HT1080 (cell line): ENCODE measurements at regions not wholly inside any gene's neighbourhood (a gene's known extent, or its start where the extent isn't known, plus 50 kb on each side); places are given as distances from the start of the nearest gene placed in this dataset.

Experiments used
- DNase-seq: peaks from one replicate; pipeline ENCODE4 v3.0.0-alpha.2; 2015; ENCODE audit warnings: low read depth

DNA sequence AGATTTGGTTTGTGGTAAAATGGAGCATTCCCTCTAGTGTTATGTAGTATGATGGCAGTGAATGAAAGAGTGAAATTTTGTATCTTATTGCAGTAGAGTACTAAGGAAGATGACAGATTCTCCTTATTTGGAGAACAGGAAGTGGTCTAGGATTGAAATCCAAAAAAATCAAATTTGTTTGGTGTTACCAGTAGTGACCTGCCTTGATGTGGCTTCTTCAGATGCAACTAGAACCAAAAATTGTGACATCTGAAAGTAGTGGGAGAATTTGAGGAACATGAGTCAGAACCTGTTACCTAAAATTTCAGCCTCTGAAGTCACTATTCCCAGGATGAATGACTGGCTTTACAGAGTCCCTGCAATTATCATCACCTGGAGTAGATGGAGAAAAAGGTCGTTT is 165.9 kb downstream of the KLF5 start:
- DNase-seq = peak; percentile 70

DNA sequence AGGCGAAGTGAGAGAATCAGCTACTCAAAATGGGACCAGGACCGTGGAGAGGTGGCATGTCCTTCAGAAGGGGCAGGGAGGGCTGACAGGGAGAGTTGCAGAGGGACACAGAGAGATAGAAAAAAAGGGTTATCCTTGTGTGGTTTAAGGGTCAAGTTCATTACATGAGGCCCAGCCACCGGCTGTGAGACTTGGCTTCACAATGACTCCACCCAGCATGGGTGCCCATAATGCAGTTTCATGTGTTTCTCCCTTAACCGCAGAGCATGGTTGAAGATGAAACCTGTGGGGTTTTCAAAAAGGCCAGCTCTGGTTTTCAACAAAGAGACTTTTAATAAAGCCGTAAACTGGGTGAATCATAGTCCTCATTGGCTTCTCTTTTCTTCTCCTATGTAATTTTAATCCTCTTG is 164.6 kb downstream of the KLF5 start:
- no peak for DNase-seq

DNA sequence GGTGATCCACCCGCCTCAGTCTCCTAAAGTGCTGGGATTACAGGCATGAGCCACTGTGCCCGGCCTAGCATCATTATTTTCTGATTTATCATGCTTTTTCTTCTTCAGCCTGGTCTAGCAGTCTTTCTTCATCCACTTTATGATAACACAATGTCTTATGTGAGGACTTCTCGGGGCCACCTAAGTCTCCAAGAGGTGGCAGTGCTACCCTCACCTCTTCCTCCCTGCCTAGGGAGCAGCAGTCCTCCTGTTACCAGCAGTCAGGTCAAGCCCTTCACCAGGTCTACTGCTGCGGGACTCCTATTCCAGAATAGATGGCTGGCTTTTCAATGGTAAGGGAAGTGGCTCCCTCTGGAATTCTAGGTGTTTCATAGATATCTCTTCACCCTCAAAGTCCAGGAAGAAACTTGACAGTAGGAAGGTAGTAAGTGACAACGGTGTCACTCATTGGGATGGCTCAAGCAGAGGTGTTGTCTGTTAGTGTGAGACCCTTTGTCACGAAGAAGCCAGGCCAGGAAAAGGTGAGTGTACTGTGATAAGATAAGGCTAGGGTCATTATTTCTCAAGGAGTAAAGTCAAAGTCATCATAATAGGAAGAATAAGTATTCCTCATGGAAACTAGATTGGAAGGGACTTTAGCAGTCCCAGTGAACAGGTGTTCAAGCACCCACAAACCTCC is 164.0 kb downstream of the KLF5 start:
- no peak for DNase-seq

DNA sequence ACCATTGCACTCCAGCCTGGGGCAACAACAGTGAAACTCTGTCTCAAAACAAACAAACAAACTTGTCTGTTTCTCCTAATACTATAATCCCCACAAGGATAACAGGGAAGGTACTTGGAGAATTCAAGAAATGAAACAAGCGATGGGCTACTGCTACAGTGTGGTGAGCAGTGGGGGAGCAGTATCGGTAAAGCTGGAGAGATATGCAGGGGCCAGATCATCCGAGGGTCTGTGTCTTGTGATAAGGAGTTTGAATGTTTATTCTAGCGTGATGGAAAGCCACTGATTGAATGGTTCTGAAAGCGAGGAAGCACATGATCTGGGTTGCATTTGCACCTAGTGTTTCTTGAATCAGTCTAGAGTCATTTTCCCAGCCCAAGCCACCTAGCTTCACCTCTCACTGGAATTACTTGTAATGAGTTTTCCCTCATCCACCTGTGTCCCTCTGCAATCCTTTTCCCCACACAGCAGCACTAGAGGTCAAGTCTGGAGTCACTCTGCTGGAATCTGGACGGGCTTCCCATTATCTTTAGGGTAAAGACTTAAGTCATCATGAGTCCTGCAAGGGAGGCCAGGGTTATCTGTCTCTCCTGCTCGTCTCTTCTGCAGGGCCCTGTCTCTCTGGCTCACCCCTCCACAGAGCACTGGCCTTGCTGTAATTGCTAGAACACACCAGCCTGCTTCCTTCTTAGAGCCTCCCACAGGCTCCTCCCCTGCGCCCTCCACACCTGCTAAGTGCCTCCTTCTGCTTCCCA is 162.3 kb downstream of the KLF5 start:
- peak; percentile 30 for DNase-seq

DNA sequence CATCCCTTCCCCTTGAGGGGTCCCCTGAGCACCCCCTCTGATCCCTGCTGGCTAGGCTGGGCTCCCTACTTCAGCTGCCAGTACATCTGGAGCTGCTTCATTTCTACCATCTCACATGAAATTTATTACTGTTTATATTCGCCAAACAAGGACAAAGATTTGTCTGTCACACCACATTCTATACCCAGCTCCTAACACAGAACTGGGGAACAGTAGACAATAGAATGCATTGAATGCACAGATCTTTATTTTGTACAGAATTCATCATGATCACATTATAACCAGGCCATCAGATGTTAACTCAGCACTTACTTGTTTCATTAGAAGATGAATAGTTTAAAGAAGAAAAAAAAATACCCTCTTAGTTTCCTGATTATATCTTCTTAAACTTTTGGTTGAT is 159.4 kb downstream of the KLF5 start:
- no peak for DNase-seq

DNA sequence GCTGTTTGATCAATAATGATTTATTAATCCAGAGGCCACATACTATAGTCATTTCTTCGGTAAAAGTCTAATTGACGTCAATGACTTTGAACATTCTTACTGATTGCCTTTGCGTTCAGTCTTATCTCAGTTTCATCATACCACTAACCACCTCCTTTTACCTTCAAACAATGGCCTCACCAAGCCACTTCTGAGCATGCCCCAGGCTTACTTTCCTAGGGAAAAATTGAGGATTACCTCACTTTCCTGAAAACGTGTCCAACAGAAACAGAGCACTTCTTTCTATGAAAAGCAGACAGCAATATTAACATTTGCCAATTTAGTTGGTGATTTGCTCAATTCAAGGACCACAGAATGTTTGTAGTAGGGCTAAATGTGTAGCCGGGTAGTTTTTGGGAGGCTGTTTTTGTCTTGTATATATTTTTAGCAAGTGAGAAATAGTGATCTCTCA is 157.6 kb downstream of the KLF5 start:
- no peak for DNase-seq

DNA sequence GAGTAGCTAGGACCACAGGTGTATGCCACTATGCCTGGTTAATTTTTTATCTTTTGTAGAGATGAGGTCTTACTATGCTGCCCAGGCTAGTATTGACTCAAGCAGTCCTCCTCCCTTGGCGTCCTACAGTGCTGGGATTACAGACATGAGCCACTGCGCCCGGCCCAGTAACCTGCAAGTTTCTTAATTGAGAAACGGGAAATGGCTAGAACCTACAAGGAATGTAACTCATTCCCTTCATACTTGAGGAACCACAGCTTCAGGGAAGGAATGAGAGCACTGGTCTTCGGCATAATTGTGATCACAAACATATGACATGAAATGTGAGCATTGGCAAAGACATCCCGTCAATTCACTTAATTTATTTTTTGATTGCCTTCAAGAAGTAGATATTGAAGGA is 157.0 kb downstream of the KLF5 start:
- peak; percentile 15 for DNase-seq

DNA sequence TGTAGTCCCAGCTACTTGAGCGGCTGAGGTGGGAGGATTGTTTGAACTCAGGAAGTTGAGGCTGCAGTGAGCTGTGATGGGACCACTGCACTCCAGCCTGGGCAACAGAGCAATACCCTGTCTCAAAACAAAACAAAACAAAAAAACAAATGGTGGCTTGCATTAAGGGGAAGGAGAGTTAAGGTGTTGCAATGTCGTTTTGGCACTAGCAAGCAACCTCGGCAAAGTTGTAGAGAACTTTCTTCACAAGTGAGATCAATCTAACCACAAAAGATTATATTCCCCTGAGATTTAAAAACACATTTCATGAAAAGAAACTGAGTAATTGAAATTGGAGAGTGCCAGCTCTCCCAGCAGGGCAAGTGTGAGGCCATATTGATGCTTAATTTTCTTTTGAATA is 153.7 kb downstream of the KLF5 start:
- DNase-seq = no peak

DNA sequence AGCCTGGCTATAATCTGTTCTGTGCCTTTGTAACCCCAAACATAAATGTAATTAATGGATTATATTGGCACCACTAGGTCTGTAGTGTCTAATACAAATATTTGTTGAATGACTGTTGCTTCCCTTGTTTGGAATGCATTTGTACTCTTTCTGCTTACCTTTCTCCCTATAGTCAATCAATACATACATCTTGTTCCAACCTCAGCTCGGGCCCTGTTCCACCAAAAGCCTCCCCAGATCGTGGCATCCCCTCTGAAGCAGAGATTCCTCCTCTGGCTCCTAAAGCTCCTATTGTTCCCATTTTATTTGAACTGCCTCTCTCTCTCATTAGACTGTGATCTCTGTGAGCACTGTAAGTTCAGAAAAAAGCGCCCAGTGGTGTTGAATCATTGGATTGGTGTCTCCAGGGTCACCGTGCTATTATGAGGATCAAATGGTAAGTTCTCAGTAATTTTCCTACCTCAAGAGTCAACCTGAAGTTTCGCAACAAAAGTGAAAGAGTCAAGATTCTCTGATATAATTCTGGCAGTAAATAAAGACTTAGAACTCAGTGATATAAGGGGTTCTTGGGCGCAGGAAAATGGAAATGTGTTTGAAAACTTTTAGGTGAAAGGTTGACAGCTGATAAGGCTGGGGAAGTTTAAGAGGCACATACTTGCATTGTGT is 151.5 kb downstream of the KLF5 start:
- DNase-seq = no peak

DNA sequence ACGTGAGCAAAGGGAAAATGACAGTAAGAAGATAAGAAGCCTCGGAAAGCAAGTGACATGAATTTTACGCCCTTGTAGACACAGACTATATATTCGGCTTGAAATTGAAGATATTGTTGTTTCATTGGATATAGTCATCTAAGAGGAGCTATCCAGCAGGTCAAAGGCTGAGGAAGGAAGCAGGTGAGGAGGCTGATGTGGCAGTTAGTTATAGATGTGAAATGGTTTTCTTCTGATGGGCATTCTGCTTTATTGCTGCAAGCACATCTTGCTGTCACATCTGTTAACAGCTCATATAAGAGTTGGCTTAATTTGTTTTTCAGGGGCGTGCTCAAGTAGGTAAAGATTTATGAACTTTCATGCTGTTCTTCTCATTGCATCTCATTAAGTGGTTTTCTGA is 146.1 kb downstream of the KLF5 start:
- no peak for DNase-seq

DNA sequence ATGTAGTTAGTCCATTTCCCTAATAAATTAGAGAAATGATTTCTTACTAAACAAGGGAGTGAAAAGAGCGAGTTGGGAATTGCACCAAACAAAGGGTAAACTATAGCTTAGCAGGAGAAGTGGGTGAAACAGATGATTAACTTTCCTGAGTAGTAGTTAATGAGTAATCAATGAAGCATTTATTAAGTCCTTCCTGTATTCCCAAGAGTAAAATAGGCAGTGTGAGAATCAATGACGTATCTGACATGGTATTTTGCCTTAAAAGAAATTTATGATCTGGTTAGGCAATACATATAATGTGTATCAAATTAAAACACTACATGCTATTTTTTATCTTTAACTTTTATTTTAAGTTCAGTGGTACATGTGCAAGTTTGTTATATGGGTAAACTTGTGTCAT is 142.8 kb downstream of the KLF5 start:
- DNase-seq = no peak

DNA sequence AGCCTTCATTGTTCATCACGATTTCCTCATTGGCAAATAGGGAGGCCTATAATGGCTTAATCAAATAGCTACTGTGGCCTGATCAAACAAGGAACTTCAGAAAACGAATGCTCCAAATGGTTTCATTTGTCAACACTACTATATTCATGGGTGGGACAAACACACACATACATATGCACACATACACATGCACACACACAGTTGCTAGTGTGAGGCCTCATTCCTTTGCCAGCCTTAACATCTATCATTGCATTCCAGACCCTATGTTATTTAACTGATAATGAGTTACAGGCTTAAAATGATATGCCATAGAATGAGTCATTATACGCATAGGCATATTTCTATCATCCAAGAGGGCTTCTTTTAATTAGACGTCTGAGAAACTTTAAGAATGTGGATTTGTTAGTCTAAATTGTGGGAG is 140.2 kb downstream of the KLF5 start:
- no peak for DNase-seq

DNA sequence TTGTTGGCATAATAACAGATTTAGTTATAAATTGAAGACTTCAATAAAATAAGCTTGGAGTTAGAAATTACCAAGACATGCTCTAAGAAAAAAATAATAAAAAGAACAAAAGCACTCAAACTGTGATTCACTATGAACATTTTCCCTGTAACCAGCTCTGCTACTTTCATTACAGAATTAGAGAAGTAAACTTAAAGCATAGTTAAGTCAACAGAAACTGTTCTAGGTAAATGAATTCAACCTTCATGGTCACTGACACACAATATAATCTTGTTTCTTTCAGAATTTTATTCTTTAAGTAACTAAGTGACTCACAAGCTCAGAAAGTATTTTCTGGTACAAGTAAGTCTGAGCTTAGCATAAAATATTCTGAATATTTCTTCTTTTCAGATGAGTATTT is 136.3 kb downstream of the KLF5 start:
- DNase-seq = no peak

DNA sequence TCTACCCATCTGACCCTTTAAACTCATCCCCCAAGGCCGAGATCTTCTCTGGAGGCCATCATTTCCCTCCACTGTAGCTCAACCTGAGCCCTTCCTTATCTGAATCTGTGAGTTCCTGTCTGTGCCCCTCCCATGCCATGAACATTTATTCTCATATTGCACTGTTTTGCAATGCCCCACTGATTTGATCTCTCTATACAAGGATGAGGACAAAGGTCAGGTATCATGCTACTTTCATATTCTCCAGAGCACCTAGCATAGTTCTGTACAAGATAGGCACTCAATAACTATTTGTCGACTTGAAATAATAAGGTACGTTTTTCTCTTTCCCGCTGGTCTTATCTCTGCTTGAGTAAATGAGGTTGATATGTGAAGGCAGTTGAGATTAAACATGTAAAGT is 135.5 kb downstream of the KLF5 start:
- no peak for DNase-seq

DNA sequence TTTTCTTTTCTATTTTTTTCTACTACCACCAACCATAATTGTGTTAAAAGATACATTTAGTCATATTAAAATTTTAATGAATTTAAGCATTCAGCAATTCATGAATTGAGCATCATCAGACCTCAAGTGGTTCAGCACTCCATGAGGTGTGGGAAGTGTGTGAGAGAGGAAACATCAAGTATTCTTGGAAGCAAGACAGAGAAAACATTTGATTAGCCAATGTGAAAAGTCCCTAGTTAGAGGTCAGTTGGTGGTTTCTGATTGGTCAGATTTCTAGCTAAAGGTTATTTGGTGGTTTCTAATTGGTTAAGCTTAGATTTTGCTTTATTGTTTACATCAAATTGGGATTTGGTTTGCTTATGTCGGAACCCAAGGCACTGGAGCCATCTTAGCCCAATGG is 134.7 kb downstream of the KLF5 start:
- DNase-seq = no peak

DNA sequence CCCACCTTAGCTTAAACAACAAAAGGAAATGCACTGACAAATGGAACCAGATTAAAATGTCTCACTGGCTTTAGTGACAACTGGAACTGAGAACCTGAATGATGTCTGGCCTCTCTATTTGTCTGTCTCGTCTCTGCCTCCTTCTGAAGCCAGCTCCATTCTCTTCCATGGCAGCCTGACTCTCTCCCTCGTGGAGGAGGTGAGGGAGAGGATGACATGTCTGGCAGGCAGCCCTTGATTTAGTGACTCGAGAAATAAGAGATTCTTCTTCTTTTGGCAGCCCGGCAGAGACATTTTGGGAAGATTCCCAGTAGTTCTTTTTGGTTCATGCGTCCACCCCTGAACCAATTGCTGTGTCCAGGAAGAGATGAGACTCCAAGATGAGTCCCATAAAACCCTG is 131.7 kb downstream of the KLF5 start:
- no peak for DNase-seq

DNA sequence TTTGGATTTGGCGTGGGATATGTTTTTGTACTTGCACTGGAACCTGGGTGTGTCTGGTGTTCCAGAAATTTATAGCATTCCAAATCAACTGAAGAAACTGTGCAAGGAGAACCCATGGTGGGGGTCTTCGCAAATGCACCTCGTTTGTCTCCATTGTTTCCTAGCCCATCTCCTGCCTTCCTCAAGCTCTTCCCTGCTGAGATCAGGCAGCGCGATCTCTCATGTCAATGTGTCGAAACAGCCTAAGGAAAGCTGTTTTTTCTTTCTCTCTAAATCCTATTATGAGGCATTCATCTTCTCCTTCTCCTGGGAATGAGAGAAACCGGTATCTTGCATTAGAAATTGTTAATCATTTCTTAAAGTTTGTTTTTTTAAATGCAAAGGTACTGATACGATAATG is 131.0 kb downstream of the KLF5 start:
- no peak for DNase-seq

DNA sequence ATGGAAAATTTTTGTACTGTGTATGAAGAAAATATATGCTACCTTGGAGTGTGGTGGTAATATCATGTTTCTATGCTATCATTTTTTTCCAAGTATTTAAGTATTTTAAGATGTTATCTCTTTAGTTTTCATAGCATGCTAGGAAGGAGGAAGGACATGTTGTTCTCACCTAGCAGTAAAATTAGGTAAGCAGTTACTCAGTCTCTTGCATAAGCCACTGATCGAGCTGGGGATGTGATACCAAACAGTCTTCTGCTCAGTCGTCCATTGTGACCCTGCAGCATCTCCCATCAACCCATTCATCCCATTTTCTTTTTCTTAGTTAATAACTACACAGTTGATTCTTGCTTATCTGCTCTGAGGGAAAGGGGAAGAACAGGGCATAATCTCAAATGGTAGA is 130.6 kb downstream of the KLF5 start:
- DNase-seq = no peak

DNA sequence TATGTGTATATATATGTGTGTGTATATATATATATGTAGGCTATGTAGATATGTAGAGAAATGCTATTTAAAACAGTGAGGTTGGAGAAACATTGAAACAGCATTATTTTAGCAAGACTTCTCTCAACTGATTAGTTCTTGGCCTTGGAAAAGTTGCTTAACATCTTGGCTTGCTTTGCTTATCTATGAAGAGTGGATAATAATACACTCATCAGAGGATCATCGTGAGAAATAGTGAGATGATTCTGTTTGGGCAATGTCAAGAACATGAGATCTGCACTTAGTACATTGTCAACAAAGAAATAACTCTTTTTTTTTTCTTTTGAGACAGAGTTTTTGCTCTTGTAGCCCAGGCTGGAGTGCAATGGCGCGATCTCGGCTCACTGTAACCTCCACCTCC is 128.3 kb downstream of the KLF5 start:
- no peak for DNase-seq

DNA sequence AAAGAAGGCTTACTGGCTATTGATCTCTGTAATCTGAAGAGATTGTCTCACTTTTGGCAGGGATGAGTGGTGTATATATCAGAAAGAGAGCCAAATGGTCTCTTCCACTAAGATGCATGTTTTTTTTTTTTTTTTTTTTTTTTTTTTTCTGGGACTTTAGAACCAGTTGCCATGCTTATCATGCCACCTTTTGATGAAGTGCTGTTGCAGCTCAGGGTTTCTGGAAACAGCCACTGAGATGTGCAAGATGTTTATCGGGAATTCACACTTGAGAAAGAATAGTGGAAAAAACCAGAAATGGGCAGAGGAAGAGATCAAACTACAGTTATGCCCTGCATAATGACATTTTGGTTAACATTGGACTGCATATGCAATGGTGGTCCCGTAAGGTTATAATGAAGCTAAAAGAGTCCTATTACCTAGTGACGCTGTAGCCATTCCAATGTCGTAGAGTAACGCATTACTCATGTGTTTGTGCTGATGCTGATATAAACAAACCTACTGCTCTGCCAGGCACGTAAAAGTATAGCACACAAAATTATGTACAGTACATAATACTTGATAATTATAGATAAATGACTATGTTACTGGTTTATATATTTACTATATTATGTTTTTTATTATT is 121.0 kb downstream of the KLF5 start:
- no peak for DNase-seq

DNA sequence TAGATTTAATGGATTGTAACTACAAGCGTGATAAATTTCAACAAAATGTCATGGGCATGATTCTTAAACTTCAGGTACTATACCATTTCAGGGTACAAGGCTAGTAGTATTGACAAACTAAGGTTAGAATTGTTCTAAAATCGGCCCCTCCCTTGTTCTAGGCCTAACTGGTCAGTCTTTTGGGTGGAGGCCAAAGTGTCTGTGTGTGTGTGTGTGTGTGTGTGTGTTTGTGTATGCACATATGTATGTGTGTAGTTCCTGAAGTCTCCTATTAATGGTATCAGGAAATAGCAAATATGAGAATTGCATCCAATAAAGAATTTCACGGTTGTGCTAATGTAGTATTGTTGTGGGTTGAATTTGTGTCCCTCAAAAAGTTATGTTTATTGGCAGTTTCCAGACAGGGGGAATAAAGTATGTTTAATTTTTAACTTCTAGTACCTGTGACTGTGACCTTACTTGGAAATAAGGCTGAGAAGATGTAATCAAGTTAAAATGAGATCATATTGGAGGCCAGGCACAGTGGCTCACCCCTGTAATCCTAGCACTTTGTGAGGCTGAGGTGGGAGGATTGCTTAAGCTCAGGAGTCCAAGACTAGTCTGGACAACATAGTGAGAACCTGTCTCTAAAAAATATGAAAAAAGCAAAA is 119.2 kb downstream of the KLF5 start:
- no peak for DNase-seq

DNA sequence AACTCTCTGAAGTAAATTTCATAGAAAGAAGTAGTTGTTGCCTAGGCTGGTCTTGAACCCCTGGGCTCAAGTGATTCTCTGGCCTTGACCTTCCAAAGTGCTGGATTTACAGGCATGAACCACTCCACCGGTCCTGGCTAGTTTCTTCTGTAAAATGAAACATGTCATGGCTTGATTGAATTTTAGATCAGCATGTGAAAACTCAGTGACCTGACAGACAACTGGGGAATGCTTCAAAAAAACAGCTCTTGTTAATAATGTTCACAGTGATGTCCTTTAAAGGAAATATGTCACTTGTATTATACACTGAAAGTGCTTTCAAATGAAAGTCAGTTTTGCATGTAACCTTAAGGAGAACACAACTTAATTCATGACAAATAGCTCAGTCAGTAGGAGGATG is 118.2 kb downstream of the KLF5 start:
- DNase-seq = no peak
